K562 (cell line): ENCODE measurements at regions not wholly inside any gene's neighbourhood (a gene's known extent, or its start where the extent isn't known, plus 50 kb on each side); places are given as distances from the start of the nearest gene placed in this dataset.

Source experiments
- CBFB ChIP-seq: sonication (generic); formaldehyde crosslinking; IDR thresholded peaks from 2 replicates; pipeline ENCODE4 v1.4.0; 2020; ENCODE audit warnings: mild to moderate bottlenecking, missing genetic modification reagents
- CEBPG ChIP-seq, 3 experiments: fragments of 200-800 bp in 1 of 3; sonication (Bioruptor generic) in 1 of 3; sonication (generic) in 1 of 3; formaldehyde crosslinking in 1 of 3; IDR thresholded peaks in 2 of 3; conservative IDR thresholded peaks in 1 of 3; 2 replicates each; pipeline versions ENCODE4 v1.6.1 to v1.8.0; 2016 to 2022; ENCODE audit warnings: missing compliant biosample characterization in 2 of 3, missing genetic modification characterization in 2 of 3, mild to moderate bottlenecking in 1 of 3, missing genetic modification reagents in 1 of 3
- COPS2 ChIP-seq: fragments of 450-650 bp; conservative IDR thresholded peaks from 2 replicates; pipeline ENCODE4 v1.6.1; 2016; ENCODE audit warnings: mild to moderate bottlenecking, moderate library complexity
- DMBX1 ChIP-seq: fragments of 250-450 bp; sonication (Bioruptor Pico); IDR thresholded peaks from 2 replicates; pipeline ENCODE4 v1.8.0; 2022; ENCODE audit warnings: inconsistent platforms, mild to moderate bottlenecking, moderate library complexity, borderline replicate concordance
- E2F5 ChIP-seq: sonication (generic); formaldehyde crosslinking; IDR thresholded peaks from 2 replicates; pipeline ENCODE4 v1.8.0; 2022; ENCODE audit warnings: mild to moderate bottlenecking, missing genetic modification reagents
- EP300 ChIP-seq: IDR thresholded peaks from 2 replicates; pipeline ENCODE4 v1.6.1; 2012; ENCODE audit warnings: low read length, improper control_type of control experiment
- FOXO4 ChIP-seq: fragments of 450-650 bp; formaldehyde crosslinking; IDR thresholded peaks from 2 replicates; pipeline ENCODE4 v1.4.0; 2020; ENCODE audit warnings: mild to moderate bottlenecking, moderate library complexity
- HMG20A ChIP-seq: fragments of 450-650 bp; formaldehyde crosslinking; conservative IDR thresholded peaks from 2 replicates; pipeline ENCODE4 v1.4.0; 2020; ENCODE audit warnings: mild to moderate bottlenecking, mixed read lengths
- LCOR ChIP-seq: sonication (generic); formaldehyde crosslinking; IDR thresholded peaks from 2 replicates; pipeline ENCODE4 v1.8.0; 2022; ENCODE audit warnings: mild to moderate bottlenecking, missing genetic modification reagents
- NFIX ChIP-seq: fragments of 250-450 bp; sonication (Bioruptor Pico); IDR thresholded peaks from 2 replicates; pipeline ENCODE4 v1.4.0; 2020; ENCODE audit warnings: low read depth, mild to moderate bottlenecking, moderate library complexity
- NR2C1 ChIP-seq, 2 experiments: fragments of 450-650 bp; IDR thresholded peaks; 2 replicates each; pipeline ENCODE4 v1.6.1; 2017; ENCODE audit warnings: mild to moderate bottlenecking in 2 of 2, antibody characterized with exemption in 1 of 2, inconsistent platforms in 1 of 2, missing compliant biosample characterization in 1 of 2, missing genetic modification characterization in 1 of 2
- NR2C2 ChIP-seq, 2 experiments: fragments of 200-800 bp in 1 of 2; sonication (Bioruptor generic) in 1 of 2; sonication (generic) in 1 of 2; formaldehyde crosslinking in 1 of 2; IDR thresholded peaks; 2 replicates each; pipeline versions ENCODE4 v1.6.1 to v1.8.0; 2016 to 2022; ENCODE audit warnings: mild to moderate bottlenecking in 1 of 2, missing compliant biosample characterization in 1 of 2, missing genetic modification characterization in 1 of 2, missing genetic modification reagents in 1 of 2
- RCOR1 ChIP-seq, 2 experiments: IDR thresholded peaks; 2 replicates each; pipeline ENCODE4 v1.6.1; 2012; ENCODE audit warnings: low read depth in 2 of 2, low read length in 2 of 2, borderline replicate concordance in 1 of 2, improper control_type of control experiment in 1 of 2
- SRF ChIP-seq, 2 experiments: fragments of 250-450, 450-650 bp in 1 of 2; sonication (Bioruptor Pico) in 1 of 2; sonication (generic) in 1 of 2; formaldehyde crosslinking; IDR thresholded peaks; 2 replicates each; pipeline versions ENCODE4 v1.5.0 to v1.5.1; 2020 to 2022; ENCODE audit warnings: mild to moderate bottlenecking in 1 of 2, missing genetic modification reagents in 1 of 2
- ZBTB8A ChIP-seq: fragments of 450-650 bp; IDR thresholded peaks from 2 replicates; pipeline ENCODE4 v1.6.1; 2018; ENCODE audit warnings: mild to moderate bottlenecking, moderate library complexity; ENCODE audit not compliant: partially characterized antibody
- ZEB2 ChIP-seq: fragments of 450-650 bp; IDR thresholded peaks from 2 replicates; pipeline ENCODE4 v1.6.1; 2016
- ZFP1 ChIP-seq: fragments of 450-650 bp; formaldehyde crosslinking; IDR thresholded peaks from 2 replicates; pipeline ENCODE4 v1.4.0; 2020; ENCODE audit warnings: mild to moderate bottlenecking, mixed read lengths
- ZNF707 ChIP-seq: fragments of 250-450 bp; sonication (Bioruptor Pico); conservative IDR thresholded peaks from 2 replicates; pipeline ENCODE4 v1.8.0; 2022; ENCODE audit warnings: inconsistent platforms, mild to moderate bottlenecking, moderate library complexity
- TF ChIP-seq, protein P1 (sequence below): sonication (generic); IDR thresholded peaks from 2 replicates; pipeline ENCODE4 v1.6.1; 2016
- TF ChIP-seq, protein P2 (sequence below): sonication (generic); formaldehyde crosslinking; IDR thresholded peaks from 2 replicates; pipeline ENCODE4 v1.9.0; 2022; ENCODE audit warnings: mild to moderate bottlenecking, missing genetic modification reagents
- TF ChIP-seq, protein P3 (sequence below), 3 experiments: fragments of 200-800 bp in 1 of 3; sonication (Bioruptor generic) in 1 of 3; sonication (generic) in 1 of 3; formaldehyde crosslinking in 1 of 3; IDR thresholded peaks; 2 replicates each; pipeline versions ENCODE4 v1.6.1 to v1.8.0; 2016 to 2022; ENCODE audit warnings: mild to moderate bottlenecking in 2 of 3, missing compliant biosample characterization in 2 of 3, missing genetic modification characterization in 2 of 3, missing genetic modification reagents in 1 of 3

GRCh38 chr2:111642586-111643327, 241.2 kb downstream of the ANAPC1 start (continued):
- TF ChIP-seq, protein P1, sequence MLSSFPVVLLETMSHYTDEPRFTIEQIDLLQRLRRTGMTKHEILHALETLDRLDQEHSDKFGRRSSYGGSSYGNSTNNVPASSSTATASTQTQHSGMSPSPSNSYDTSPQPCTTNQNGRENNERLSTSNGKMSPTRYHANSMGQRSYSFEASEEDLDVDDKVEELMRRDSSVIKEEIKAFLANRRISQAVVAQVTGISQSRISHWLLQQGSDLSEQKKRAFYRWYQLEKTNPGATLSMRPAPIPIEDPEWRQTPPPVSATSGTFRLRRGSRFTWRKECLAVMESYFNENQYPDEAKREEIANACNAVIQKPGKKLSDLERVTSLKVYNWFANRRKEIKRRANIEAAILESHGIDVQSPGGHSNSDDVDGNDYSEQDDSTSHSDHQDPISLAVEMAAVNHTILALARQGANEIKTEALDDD: 0 out of 2 replicates have a peak, but pooled peaks have one; percentile 43
- TF ChIP-seq NR2C2 (CRISPR knock-in tag; IDR thresholded peaks at IDR 0.05): no peak
- peak; percentile 26; the same call in 1 of the 2 replicates for TF ChIP-seq NR2C2 (tag; IDR thresholded peaks at IDR 0.05)
- peak; percentile 81 for TF ChIP-seq EP300
- no peak for TF ChIP-seq E2F5
- TF ChIP-seq CBFB (CRISPR knock-in tag): no peak
- TF ChIP-seq HMG20A (CRISPR knock-in tag): no peak
- no peak for TF ChIP-seq ZBTB8A
- TF ChIP-seq FOXO4 (CRISPR knock-in tag): no peak
- TF ChIP-seq ZFP1: no peak
- no peak for TF ChIP-seq ZNF707 (CRISPR knock-in tag)
- TF ChIP-seq LCOR (CRISPR knock-in tag): peak; percentile 93
- TF ChIP-seq NFIX (CRISPR knock-in tag): no peak
- TF ChIP-seq NR2C1 (IDR thresholded peaks at IDR 0.05): no peak
- no peak for TF ChIP-seq NR2C1 (tag; IDR thresholded peaks at IDR 0.05)
- no peak for TF ChIP-seq COPS2
- 0 out of 2 replicates have a peak, but pooled peaks have one; percentile 55 for TF ChIP-seq DMBX1 (CRISPR knock-in tag)
- peak; percentile 86 to 98 for TF ChIP-seq RCOR1 (IDR thresholded peaks at IDR 0.05; ENCODE audit: borderline replicate concordance in 1 of 2, low read depth in 2 of 2, low read length in 2 of 2)
- TF ChIP-seq SRF (CRISPR knock-in tag; IDR thresholded peaks at IDR 0.05): no peak
- TF ChIP-seq, protein P2, sequence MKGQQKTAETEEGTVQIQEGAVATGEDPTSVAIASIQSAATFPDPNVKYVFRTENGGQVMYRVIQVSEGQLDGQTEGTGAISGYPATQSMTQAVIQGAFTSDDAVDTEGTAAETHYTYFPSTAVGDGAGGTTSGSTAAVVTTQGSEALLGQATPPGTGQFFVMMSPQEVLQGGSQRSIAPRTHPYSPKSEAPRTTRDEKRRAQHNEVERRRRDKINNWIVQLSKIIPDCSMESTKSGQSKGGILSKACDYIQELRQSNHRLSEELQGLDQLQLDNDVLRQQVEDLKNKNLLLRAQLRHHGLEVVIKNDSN (CRISPR knock-in tag): no peak
- TF ChIP-seq, protein P3, sequence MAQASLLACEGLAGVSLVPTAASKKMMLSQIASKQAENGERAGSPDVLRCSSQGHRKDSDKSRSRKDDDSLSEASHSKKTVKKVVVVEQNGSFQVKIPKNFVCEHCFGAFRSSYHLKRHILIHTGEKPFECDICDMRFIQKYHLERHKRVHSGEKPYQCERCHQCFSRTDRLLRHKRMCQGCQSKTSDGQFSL (CRISPR knock-in tag; IDR thresholded peaks at IDR 0.05): no peak
- TF ChIP-seq, protein P3 (tag; IDR thresholded peaks at IDR 0.05): no peak
- no peak for TF ChIP-seq CEBPG (CRISPR knock-in tag; IDR thresholded peaks at IDR 0.05)
- no peak for TF ChIP-seq CEBPG (tag; conservative IDR thresholded peaks at IDR 0.05 in 1 of 2, IDR thresholded peaks at IDR 0.05 in 1 of 2)
- TF ChIP-seq ZEB2: peak; percentile 83
